HG03565 (cell line): ENCODE measurements at regions not wholly inside any gene's neighbourhood (a gene's known extent, or its start where the extent isn't known, plus 50 kb on each side); places are given as distances from the start of the nearest gene placed in this dataset.

Experiments used
- ATAC-seq: cut with Tn5 transposase; IDR thresholded peaks from one replicate; pipeline ENCODE4 v1.9.1; 2021; ENCODE audit warnings: mild to moderate bottlenecking, moderate library complexity; ENCODE audit not compliant: unreplicated experiment

DNA sequence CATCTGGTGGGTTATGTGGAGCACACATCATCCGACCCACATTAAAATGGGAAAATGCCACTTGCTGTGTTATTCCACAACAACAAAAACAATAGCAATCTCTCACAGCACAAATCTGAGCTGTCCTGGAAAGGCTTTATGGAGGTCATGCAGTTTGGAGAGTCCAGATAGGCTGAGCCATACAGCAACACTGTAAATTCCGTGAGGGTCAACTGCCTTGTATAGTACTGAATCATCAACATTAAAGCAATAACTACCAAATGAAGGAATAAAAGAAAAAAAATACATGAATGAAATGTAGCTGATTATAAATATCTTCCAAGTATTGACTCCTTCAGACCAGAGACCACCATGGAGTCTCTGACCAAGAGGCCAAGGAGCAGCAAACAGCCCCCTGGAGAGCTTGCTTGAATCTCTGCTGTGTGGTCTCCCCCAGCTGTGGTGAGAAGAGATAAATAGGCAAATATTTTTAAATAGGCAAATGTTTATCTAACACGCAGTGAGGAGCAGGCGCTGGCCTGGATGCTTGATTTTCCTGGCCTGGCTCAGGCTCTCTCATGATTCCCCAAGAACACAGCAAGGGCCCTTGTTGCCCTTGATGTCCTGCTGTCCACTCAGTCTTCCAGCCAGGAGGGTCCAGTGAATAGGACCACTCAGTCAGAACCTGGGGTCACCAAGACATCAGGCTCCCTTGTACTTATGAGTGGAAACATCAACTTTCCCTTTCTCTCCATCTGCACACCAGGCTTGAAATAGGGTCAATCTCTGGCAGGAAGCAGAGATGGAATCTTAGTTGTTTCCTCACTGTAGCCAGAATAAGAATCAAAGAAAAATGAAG, 1021.3 kb downstream of the XPNPEP1 start:
- no peak for ATAC-seq

- no peak for ATAC-seq
Measured at GRCh38 chr10:108899670-108900069, 1023.6 kb downstream of the XPNPEP1 start.

DNA sequence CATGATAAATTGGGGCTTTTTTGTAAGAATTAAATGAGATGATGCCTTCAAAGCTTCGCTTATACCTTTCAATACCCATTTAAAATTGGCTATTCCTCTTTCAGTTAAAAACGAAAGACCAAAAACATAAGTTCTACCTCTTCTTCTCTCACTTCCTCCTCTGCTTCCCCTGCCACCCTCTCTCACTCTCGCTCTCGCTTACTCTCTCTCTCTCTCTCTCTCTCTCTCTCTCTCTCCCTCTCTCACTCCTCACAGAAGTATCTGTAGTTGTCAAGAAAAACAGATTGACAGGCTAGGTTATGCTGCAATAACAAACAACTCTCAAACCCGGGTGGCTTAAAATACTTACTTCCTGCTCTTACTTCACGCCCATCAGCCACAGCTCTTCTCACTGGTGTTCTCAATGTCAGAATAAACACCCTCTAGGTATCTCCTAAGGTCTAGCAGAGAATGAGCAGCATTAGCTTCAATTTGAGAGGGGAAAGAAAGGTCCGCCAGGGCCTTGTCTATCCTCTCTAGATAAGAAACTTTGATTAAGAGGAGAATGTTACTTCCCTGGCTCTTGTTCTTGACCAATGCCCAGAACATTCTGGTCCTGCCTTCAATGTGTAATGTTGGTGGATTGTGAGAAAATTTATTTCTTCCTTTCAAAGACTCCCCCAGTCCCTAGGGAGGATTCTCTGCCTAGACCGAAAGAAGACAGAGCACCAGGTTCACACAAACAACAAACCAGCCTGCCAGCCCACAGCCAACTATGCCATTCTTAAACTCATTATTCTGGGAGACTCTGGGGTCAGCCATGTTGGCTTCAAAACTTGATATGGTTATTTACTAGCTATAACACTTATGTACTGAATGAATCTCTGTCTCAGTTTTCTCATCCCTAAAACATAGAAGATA, 1028.7 kb downstream of the XPNPEP1 start:
- peak; percentile 87 for ATAC-seq

DNA sequence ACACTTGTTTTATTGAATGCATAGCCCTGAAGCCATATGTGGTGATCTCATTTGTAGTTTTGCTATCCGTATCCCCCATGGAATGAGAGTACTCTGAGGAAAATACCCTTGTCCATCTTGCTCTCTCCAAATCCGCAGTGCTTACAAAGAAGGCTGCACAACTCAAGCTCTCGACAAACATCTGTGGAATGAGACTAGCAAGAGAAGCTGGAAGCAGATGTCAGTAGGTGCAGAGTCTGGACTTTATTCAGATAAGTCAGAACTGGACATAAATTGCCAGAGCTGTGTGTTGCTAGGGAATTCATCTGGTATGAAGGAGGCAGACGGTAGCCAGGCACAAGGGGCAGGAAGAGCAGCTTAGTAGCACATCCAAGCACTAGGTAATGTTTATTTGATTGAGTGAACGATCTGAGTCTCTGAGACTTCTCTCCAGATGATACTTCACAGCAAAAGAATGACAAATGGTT, 1046.2 kb downstream of the XPNPEP1 start:
- no peak for ATAC-seq

DNA sequence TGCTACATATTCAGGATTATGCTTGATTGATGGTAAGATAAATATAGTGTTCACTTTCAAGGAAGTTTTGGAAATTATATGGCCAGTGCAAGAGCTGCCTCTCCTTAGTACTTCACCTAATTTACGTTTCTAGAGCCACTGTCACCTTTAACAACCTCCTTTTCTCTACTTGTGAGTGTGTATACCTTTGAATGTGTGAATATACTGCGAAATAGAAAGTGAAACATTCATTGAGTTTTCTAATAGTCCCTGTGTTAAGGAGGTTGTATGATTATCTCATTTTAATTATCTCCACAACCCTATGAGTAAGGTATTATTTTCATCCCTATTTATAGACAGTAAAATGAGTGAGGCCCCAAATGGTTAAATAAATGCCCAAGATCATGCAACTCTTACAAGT, 1050.5 kb downstream of the XPNPEP1 start:
- ATAC-seq = no peak

DNA sequence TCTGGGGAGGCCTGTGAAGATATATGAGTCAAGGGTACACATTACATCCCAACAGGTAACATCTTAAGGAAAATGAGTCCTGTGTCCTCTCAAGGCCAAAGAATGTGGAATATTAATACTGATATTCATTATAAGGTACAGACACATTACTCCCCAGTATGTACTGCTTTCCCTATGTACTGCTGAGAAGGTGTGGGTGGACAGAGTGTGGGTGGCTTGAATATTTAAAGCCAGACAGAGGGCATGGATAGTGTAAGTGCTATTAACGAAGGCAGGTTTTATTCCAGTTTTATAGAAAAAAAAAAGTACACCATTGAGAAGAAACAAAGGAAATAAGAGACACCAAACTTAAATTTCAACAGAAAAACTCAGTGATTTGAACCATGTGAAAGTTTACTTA, 1054.4 kb downstream of the XPNPEP1 start:
- no peak for ATAC-seq

DNA sequence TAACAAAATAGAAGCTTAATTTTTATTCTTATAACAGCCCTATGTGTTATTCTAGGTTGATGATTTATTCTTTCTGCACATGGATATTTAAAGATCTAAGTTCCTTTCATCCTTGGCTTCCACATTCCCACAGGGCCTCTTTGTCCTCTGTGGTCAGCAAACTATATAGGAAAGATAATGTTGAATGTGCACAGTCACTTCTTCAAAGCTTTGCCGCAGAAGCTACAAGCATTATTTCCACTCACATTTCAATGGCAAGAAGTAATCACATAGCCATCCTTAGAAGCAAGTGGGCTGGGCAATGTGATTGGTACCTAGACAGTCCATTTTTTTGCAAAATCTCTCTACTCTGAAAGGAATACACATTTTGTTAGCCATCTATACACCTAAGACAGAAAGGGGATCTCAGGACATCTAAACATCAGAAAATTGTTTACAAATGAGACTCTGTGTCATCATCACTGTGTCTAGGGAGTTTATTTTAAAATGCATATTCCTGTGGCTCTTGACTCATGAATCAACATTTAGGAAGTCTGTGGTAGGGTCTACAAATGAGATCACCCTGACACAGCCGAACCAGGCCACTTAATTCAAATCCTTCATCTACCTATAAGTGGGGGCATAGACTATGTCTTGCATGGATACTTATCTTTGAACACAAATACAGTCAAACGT, 1060.5 kb downstream of the XPNPEP1 start:
- no peak for ATAC-seq

- no peak for ATAC-seq
Measured at GRCh38 chr10:108861181-108861754, 1062.0 kb downstream of the XPNPEP1 start.

DNA sequence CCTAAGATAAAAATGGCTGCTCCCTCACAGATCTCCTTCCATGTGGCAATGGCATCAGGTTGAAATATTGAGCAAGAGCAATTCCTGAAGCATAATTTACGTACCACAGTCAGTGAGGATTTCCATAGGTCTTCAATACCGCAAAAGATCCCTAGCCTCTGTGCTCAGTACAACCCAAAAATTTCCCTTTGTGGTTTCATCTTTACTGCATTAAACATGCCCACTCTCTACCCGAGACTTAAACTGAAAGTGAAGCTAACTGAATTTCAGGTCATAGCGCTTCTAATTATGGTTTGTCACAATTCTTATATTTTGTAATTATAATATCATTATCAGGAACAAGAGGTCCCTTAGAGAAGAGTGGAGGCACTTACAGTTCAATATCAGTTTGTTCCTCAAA, 1071.1 kb downstream of the XPNPEP1 start:
- peak; percentile 58 for ATAC-seq

DNA sequence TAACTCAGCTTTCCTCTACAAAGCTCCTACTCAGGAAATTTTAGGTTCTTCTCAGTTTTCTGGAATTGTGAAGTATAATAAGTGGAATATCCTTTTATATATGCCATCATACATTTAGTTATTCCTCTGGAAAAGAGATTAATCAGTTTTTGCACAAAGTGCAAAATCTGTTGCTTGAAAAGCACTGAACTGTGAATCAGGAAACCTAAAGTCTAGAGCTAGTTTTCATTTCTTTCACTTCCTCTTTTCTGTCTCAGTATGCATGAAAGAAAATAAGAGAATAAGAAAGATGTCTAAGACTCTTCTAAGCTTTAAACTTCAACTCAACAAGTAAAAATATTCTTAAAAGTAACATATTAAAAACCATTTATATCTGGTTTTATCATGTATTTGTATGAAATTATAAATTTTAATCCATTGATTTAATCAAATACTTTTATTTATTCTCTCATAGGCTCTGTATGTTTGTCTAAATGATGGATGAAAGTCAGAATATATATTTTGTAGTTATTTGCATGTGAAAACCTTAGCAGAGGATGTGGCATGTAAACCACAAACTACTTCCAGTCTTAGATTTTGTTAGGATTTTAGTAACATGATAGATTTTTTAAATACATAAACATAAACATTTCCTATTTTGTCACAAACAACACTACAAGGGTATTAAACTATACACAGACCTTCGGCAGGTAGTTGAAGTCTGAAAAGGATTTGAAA, 1073.0 kb downstream of the XPNPEP1 start:
- ATAC-seq = peak; percentile 91

DNA sequence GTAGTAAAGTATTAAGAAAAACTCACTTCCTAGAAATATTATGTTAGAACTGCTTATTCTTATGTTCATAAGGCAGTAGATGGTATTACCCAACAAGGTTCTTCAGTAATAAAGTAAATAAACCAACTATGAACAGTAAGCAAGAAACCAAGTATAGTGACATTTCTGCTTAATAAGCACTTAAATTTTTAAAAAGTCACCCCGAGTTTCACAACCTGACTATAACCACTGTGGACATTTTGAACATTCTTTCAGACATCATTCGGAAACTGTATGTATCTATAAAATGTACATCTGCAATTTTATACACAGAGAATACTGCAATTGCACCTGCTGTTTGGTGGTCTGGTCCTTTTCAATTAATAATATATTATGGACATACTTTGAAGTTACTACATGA, 1073.6 kb downstream of the XPNPEP1 start:
- ATAC-seq = peak; percentile 21

DNA sequence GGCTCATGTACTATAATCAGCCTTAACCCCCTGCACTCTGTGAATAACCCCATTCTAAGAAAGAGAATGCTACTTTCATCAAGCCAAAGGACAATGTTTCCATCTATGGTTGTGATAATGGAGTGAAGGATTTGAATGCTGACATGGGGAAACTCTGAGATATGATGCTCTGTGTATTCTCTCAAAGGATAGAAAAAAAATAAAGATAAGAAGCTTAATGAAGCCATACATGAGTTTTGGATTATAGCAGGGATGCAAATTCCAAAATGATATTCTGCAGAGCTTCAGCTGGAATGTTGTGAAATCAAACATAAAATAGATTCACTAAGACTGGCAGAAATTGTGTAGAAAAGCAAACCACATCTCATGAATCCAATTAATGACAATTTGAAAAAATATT, 1074.1 kb downstream of the XPNPEP1 start:
- ATAC-seq = no peak

DNA sequence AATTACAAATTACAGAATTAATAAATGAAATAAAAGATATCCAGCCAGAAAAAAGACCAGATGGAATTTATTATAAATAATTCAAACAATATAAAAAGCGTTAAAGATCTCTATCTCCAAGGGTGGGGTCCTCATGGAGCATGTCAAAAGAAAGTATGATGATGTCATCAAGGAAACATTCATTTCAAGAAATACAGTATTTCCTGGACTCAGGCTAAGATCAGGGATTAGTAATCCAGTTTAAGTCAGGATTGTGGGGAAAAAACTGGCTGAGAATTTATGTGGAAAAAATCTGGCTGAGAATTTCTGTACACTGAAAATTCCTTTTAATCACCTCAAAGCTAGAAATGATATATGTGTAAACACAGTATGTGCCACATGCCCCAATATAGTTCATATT, 1075.3 kb downstream of the XPNPEP1 start:
- no peak for ATAC-seq

DNA sequence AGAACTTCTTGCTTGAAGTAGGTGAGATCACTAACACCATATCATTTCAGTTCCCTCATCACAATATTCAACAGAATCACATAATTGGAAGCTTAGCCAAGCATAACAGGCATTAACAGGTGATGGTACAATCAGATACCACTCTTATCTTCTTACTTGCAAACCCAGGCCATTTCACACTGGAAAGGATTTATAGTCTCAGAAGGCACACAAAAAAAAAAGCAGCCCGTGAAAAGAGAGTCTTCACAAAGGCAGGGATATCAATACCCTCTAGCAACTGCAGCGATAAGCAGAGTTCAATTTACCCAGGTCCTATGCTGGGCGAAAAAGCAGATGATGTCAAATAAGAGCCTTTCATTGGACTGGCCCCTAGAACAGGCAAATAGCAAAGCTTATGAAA, 1082.4 kb downstream of the XPNPEP1 start:
- ATAC-seq = no peak

DNA sequence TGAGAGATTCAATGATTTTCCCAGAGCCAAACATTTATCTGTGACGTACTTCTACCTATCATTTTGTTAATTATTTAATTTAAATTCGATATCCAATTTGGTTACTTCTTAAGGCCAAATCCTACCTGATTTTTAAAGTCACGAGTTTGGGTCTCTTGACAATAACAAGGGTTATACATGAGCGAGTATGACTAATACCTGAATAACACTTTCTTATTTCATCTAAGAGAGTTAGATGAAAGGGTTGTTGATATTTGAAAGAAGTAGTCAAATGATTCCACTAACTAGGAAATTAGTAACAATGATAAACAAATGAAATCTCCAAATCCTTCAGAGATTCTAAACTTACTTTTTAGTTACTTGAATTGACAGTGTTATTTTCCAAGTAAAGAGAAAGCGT, 1086.9 kb downstream of the XPNPEP1 start:
- ATAC-seq = peak; percentile 53

DNA sequence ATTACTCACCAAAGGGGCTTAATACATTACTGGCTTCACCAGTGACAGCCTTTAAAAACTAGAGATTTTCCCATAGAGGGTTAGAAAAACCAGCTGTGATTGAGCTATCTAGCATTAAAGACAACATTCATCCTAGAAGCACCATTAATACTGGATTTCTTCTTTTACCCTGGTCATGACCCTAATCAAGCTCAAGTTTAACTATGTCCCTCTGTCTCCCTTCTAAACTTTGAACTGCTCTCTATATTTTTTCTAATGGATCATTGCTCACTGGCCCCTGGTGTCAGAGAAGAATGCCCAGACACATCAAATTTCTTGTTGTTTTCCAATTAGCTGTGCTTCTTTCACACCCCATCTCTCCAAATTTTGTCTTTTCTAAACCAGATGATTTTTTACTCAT, 1101.3 kb downstream of the XPNPEP1 start:
- no peak for ATAC-seq

GRCh38 chr10:108819302-108819701, 1104.0 kb downstream of the XPNPEP1 start:
- no peak for ATAC-seq

GRCh38 chr10:108817584-108817983, 1105.7 kb downstream of the XPNPEP1 start:
- no peak for ATAC-seq

DNA sequence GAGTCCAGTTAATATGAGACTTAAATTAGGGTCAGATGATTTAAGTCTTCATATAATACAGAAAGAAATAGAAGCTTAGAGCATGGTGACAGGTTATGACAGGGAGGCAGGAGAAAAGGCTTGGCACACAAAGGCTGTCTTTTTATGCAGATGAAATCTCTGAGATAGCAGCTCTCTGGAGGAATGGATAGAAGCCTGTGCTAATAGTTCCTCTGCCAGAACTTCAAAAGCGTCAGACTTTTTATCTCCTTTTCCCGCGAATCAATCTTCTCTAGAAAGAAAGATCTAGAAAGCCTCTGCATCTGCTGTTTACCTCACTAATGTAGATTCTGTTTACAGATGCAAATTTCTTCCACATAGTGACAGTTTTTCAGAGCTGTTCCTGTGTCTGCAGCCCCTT, 1106.2 kb downstream of the XPNPEP1 start:
- no peak for ATAC-seq

DNA sequence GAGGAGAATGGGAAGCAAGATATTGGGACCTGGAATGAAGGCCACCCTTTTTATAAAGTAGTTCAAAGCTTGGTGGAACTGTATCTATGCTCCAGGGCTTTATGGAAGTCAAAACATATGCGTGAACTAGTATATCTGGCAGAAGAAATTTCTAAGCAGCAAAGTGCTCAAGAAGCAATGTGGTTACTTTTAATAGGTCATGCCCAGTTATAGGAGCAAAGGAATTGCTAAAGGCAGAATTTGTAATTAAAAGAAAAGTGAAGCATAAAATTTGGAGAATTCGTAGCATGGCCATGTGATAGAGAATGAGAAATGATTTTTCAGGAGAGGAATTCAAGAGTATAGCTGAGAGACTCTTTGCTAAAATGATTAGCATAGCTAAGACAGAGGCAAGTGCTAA, 1110.4 kb downstream of the XPNPEP1 start:
- no peak for ATAC-seq
